ENCODE measurements at regions not wholly inside any gene's neighbourhood (a gene's known extent, or its start where the extent isn't known, plus 50 kb on each side); places are given as distances from the start of the nearest gene placed in this dataset.
"Not testable (repeated sequence)": the region's sequence is repeated elsewhere in the genome, so short reads cannot be mapped to it uniquely, and the experiment has no call there.

- no peak for DNase-seq (ENCODE audit: low read depth, low spot score)
- no peaks in the 10 kb centered on the region for H3K27me3 ChIP-seq (ENCODE audit: insufficient read depth, insufficient read length)
- H3K4me1 ChIP-seq (ENCODE audit: insufficient read depth, insufficient read length): no peaks in the 10 kb centered on the region
- no peaks in the 10 kb centered on the region for H3K36me3 ChIP-seq (ENCODE audit: insufficient read depth, insufficient read length, low read length)
- no peak overlapping the region for H3K4me3 ChIP-seq (ENCODE audit: insufficient read length, low read depth)
- TF ChIP-seq SUZ12 (IDR thresholded peaks at IDR 0.05; ENCODE audit: extremely low read depth, insufficient read depth, insufficient read length) (no peak), YY1 (IDR thresholded peaks at IDR 0.05; ENCODE audit: insufficient read depth, insufficient read length) (no peak), ZNF274 (IDR thresholded peaks at IDR 0.05; ENCODE audit: low read depth, low read length) (no peak)
- H3K9ac ChIP-seq (ENCODE audit: insufficient read length, low read depth): no peak overlapping the region
- H3K9me3 ChIP-seq (ENCODE audit: insufficient read depth, low read length): no peaks in the 10 kb centered on the region
Observed at GRCh38 chr4:55008166-55009056, 117.0 kb downstream of the KDR start.

- TF ChIP-seq ZNF274 (IDR thresholded peaks at IDR 0.05; ENCODE audit: low read depth, low read length) (no peak), YY1 (IDR thresholded peaks at IDR 0.05; ENCODE audit: insufficient read depth, insufficient read length) (no peak), SUZ12 (IDR thresholded peaks at IDR 0.05; ENCODE audit: extremely low read depth, insufficient read depth, insufficient read length) (no peak)
- Histone ChIP-seq H3K9ac (ENCODE audit: insufficient read length, low read depth) (no peak overlapping the region), H3K27me3 (ENCODE audit: insufficient read depth, insufficient read length) (no peaks in the 10 kb centered on the region), H3K36me3 (ENCODE audit: insufficient read depth, insufficient read length, low read length) (no peaks in the 10 kb centered on the region), H3K4me1 (ENCODE audit: insufficient read depth, insufficient read length) (no peaks in the 10 kb centered on the region), H3K4me3 (ENCODE audit: insufficient read length, low read depth) (no peak overlapping the region), H3K9me3 (ENCODE audit: insufficient read depth, low read length) (no peaks in the 10 kb centered on the region)
- DNase-seq (ENCODE audit: low read depth, low spot score): no peak
Observed at GRCh38 chr4:55005910-55006309, 119.5 kb downstream of the KDR start.

- Histone ChIP-seq H3K4me1 (ENCODE audit: insufficient read depth, insufficient read length) (no peaks in the 10 kb centered on the region), H3K9me3 (ENCODE audit: insufficient read depth, low read length) (no peaks in the 10 kb centered on the region), H3K4me3 (ENCODE audit: insufficient read length, low read depth) (no peak overlapping the region), H3K27me3 (ENCODE audit: insufficient read depth, insufficient read length) (no peaks in the 10 kb centered on the region), H3K36me3 (ENCODE audit: insufficient read depth, insufficient read length, low read length) (no peaks in the 10 kb centered on the region), H3K9ac (ENCODE audit: insufficient read length, low read depth) (no peak overlapping the region)
- TF ChIP-seq SUZ12 (IDR thresholded peaks at IDR 0.05; ENCODE audit: extremely low read depth, insufficient read depth, insufficient read length): no peak
- no peak for TF ChIP-seq ZNF274 (IDR thresholded peaks at IDR 0.05; ENCODE audit: low read depth, low read length)
- TF ChIP-seq YY1 (IDR thresholded peaks at IDR 0.05; ENCODE audit: insufficient read depth, insufficient read length): no peak
- no peak for DNase-seq (ENCODE audit: low read depth, low spot score)
Observed at GRCh38 chr4:55004831-55005230, 120.6 kb downstream of the KDR start.

- no peak for DNase-seq (ENCODE audit: low read depth, low spot score)
- no peaks in the 10 kb centered on the region for H3K9me3 ChIP-seq (ENCODE audit: insufficient read depth, low read length)
- no peaks in the 10 kb centered on the region for H3K36me3 ChIP-seq (ENCODE audit: insufficient read depth, insufficient read length, low read length)
Observed at GRCh38 chr4:55002431-55002830, 123.0 kb downstream of the KDR start.

GRCh38 chr4:55001538-55001937, 123.9 kb downstream of the KDR start:
- no peaks in the 10 kb centered on the region for H3K36me3 ChIP-seq (ENCODE audit: insufficient read depth, insufficient read length, low read length)
- no peak overlapping the region for H3K4me3 ChIP-seq (ENCODE audit: insufficient read length, low read depth)
- H3K9ac ChIP-seq (ENCODE audit: insufficient read length, low read depth): no peak overlapping the region
- H3K9me3 ChIP-seq (ENCODE audit: insufficient read depth, low read length): no peaks in the 10 kb centered on the region
- no peak for DNase-seq (ENCODE audit: low read depth, low spot score)
- H3K4me1 ChIP-seq (ENCODE audit: insufficient read depth, insufficient read length): no peaks in the 10 kb centered on the region
- no peaks in the 10 kb centered on the region for H3K27me3 ChIP-seq (ENCODE audit: insufficient read depth, insufficient read length)
- no peak for TF ChIP-seq YY1 (IDR thresholded peaks at IDR 0.05; ENCODE audit: insufficient read depth, insufficient read length)
- TF ChIP-seq SUZ12 (IDR thresholded peaks at IDR 0.05; ENCODE audit: extremely low read depth, insufficient read depth, insufficient read length): no peak
- TF ChIP-seq ZNF274 (IDR thresholded peaks at IDR 0.05; ENCODE audit: low read depth, low read length): no peak

More at GRCh38 chr4:55002431-55002830, 123.0 kb downstream of the KDR start:
- TF ChIP-seq ZNF274 (IDR thresholded peaks at IDR 0.05; ENCODE audit: low read depth, low read length) (no peak), SUZ12 (IDR thresholded peaks at IDR 0.05; ENCODE audit: extremely low read depth, insufficient read depth, insufficient read length) (no peak), YY1 (IDR thresholded peaks at IDR 0.05; ENCODE audit: insufficient read depth, insufficient read length) (no peak)
- Histone ChIP-seq H3K27me3 (ENCODE audit: insufficient read depth, insufficient read length) (no peaks in the 10 kb centered on the region), H3K4me1 (ENCODE audit: insufficient read depth, insufficient read length) (no peaks in the 10 kb centered on the region), H3K9ac (ENCODE audit: insufficient read length, low read depth) (no peak overlapping the region), H3K4me3 (ENCODE audit: insufficient read length, low read depth) (no peak overlapping the region)

- Histone ChIP-seq H3K27me3 (ENCODE audit: insufficient read depth, insufficient read length) (no peaks in the 10 kb centered on the region), H3K36me3 (ENCODE audit: insufficient read depth, insufficient read length, low read length) (no peaks in the 10 kb centered on the region), H3K9ac (ENCODE audit: insufficient read length, low read depth) (no peak overlapping the region), H3K4me3 (ENCODE audit: insufficient read length, low read depth) (no peak overlapping the region), H3K9me3 (ENCODE audit: insufficient read depth, low read length) (no peaks in the 10 kb centered on the region), H3K4me1 (ENCODE audit: insufficient read depth, insufficient read length) (no peaks in the 10 kb centered on the region)
- DNase-seq (ENCODE audit: low read depth, low spot score): no peak
- TF ChIP-seq ZNF274 (IDR thresholded peaks at IDR 0.05; ENCODE audit: low read depth, low read length): no peak
- no peak for TF ChIP-seq YY1 (IDR thresholded peaks at IDR 0.05; ENCODE audit: insufficient read depth, insufficient read length)
- TF ChIP-seq SUZ12 (IDR thresholded peaks at IDR 0.05; ENCODE audit: extremely low read depth, insufficient read depth, insufficient read length): no peak
Observed at GRCh38 chr4:54999003-54999402, 126.4 kb downstream of the KDR start.

GRCh38 chr4:54993473-54994026, 131.8 kb downstream of the KDR start:
- H3K36me3 ChIP-seq (ENCODE audit: insufficient read depth, insufficient read length, low read length); H3K9ac ChIP-seq (ENCODE audit: insufficient read length, low read depth); DNase-seq (ENCODE audit: low read depth, low spot score); H3K27me3 ChIP-seq (ENCODE audit: insufficient read depth, insufficient read length); H3K4me1 ChIP-seq (ENCODE audit: insufficient read depth, insufficient read length); H3K9me3 ChIP-seq (ENCODE audit: insufficient read depth, low read length); H3K4me3 ChIP-seq (ENCODE audit: insufficient read length, low read depth): not testable (repeated sequence)
